ENCODE measurements at regions not wholly inside any gene's neighbourhood (a gene's known extent, or its start where the extent isn't known, plus 50 kb on each side); places are given as distances from the start of the nearest gene placed in this dataset.

GRCh38 chr12:125272383-125272933, 207.2 kb downstream of the AACS start:
- TF ChIP-seq, protein P1, sequence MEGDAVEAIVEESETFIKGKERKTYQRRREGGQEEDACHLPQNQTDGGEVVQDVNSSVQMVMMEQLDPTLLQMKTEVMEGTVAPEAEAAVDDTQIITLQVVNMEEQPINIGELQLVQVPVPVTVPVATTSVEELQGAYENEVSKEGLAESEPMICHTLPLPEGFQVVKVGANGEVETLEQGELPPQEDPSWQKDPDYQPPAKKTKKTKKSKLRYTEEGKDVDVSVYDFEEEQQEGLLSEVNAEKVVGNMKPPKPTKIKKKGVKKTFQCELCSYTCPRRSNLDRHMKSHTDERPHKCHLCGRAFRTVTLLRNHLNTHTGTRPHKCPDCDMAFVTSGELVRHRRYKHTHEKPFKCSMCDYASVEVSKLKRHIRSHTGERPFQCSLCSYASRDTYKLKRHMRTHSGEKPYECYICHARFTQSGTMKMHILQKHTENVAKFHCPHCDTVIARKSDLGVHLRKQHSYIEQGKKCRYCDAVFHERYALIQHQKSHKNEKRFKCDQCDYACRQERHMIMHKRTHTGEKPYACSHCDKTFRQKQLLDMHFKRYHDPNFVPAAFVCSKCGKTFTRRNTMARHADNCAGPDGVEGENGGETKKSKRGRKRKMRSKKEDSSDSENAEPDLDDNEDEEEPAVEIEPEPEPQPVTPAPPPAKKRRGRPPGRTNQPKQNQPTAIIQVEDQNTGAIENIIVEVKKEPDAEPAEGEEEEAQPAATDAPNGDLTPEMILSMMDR (IDR thresholded peaks at IDR 0.05): no peak
- TF ChIP-seq POLR2A (IDR thresholded peaks at IDR 0.05): no peak
- WGBS, 4 donors: 47 to 73% (median 69%) methylated on average over 14 of the region's 14 CpGs
- DNase-seq: peak; percentile 21 to 65 (median 51)
- H3K4me3 ChIP-seq: no peak overlapping the region
- no peaks in the 10 kb centered on the region for H3K36me3 ChIP-seq (replicated peaks in 1 of 2)
- no peak overlapping the region for H3K27ac ChIP-seq
- H3K27me3 ChIP-seq: no peaks in the 10 kb centered on the region
- intact Hi-C loops (cut with DNase I): no loop called here
- H3K9me3 ChIP-seq (replicated peaks in 1 of 3): no peaks in the 10 kb centered on the region
- peaks cover 0 to 11% of the 10 kb centered on the region in 2 donors for H3K4me1 ChIP-seq (replicated peaks in 1 of 2)

- Histone ChIP-seq H3K4me3 (no peak overlapping the region), H3K27ac (no peak overlapping the region), H3K36me3 (replicated peaks in 1 of 2) (no peaks in the 10 kb centered on the region), H3K9me3 (replicated peaks in 1 of 3) (no peaks in the 10 kb centered on the region), H3K27me3 (no peaks in the 10 kb centered on the region), H3K4me1 (replicated peaks in 1 of 2) (peaks cover 0 to 8% of the 10 kb centered on the region in 2 donors)
- intact Hi-C loops (cut with DNase I): no loop called here
- 60 to 75% (median 72%) methylated on average over 7 to 10 of the region's 10 CpGs for WGBS, 4 donors
- TF ChIP-seq, protein P1 (IDR thresholded peaks at IDR 0.05): no peak
- TF ChIP-seq POLR2A (IDR thresholded peaks at IDR 0.05): no peak
- DNase-seq: no peak
Observed at GRCh38 chr12:125276567-125276966, 211.3 kb downstream of the AACS start.

DNA sequence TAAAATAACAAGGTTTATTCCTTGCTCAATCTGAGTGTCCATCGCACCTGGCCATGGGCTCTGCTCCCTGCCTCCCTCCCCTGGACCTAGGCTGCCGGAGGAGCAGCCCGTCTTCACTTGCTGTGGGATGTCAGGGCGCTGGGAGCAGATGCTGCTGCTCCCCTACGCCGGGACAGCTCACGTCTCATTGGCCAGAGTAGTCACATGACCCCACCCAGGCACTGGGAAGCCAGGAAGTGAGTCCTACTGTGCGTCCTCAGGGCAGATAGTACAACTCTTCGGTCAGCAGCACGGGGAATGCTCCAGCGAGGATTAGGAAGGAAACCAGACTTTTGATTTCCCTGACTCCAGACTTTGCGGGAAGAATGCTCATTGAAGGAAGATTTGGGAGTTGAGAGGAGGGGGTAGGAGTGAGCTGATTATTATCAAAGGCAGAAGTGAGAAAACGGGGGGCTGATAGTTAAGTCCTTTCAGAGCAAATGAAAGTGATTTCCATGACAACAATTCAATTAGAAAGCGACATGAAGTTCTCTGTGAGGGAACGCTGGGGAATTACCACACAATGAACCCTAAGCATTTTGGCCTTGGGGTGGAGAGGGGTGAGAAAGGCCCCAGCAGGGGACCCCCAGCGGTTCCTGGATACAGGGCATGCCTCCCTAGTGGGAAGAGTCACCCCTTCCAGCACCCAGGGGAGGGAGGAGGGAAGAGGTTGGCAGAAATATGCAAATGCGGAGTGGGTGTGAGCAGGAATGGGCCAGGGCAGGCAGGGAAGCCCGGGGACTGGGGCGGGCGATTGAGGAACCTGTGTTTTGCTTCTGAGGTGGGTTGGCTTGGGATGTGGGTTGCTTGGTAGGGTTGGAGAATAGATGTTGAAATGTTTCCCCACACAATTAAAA, 215.5 kb downstream of the AACS start:
- no peaks in the 10 kb centered on the region for H3K9me3 ChIP-seq (replicated peaks in 1 of 3)
- 25 to 27% (median 26%) methylated on average over 19 to 20 of the region's 20 CpGs for WGBS, 4 donors
- no peak for TF ChIP-seq POLR2A (IDR thresholded peaks at IDR 0.05)
- TF ChIP-seq, protein P1 (IDR thresholded peaks at IDR 0.05): no peak
- no peak overlapping the region for H3K27ac ChIP-seq
- no peak for DNase-seq
- no peak overlapping the region for H3K4me3 ChIP-seq
- intact Hi-C loops (cut with DNase I): no loop called here
- H3K4me1 ChIP-seq (replicated peaks in 1 of 2): no peaks in the 10 kb centered on the region
- no peaks in the 10 kb centered on the region for H3K27me3 ChIP-seq
- no peaks in the 10 kb centered on the region for H3K36me3 ChIP-seq (replicated peaks in 1 of 2)

DNA sequence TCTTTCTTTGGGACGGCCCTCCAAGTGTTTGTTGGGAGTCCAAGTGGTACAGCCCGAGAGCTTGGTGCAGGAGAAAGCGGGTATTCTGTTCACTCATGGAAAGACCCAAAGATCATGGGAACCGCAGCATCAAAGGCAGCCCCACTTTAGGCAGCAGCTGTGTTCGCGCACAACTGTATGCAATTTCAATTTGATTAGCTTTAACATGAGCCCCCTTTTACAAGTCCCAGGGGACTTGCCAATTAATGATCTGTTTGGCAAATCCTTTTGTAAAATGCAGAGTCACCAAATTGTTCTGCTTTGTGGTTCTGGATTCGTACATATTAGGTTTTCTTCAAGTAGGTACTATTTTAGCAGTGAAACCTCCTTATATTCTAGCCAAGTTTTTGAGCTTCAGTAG, 217.7 kb downstream of the AACS start:
- 78 to 86% (median 82%) methylated on average over 7 of the region's 7 CpGs for WGBS, 4 donors
- H3K27ac ChIP-seq: no peak overlapping the region
- intact Hi-C loops (cut with DNase I): no loop called here
- H3K36me3 ChIP-seq (replicated peaks in 1 of 2): no peaks in the 10 kb centered on the region
- no peaks in the 10 kb centered on the region for H3K9me3 ChIP-seq (replicated peaks in 1 of 3)
- TF ChIP-seq POLR2A (IDR thresholded peaks at IDR 0.05): no peak
- TF ChIP-seq, protein P1 (IDR thresholded peaks at IDR 0.05): no peak
- no peak overlapping the region for H3K4me3 ChIP-seq
- H3K4me1 ChIP-seq (replicated peaks in 1 of 2): no peaks in the 10 kb centered on the region
- DNase-seq: no peak
- H3K27me3 ChIP-seq: no peaks in the 10 kb centered on the region

All from adrenal gland (tissue), 9 donors.